HG03135 (cell line): ENCODE measurements at regions not wholly inside any gene's neighbourhood (a gene's known extent, or its start where the extent isn't known, plus 50 kb on each side); places are given as distances from the start of the nearest gene placed in this dataset.

ENCODE experiments used
- ATAC-seq: cut with Tn5 transposase; IDR thresholded peaks from one replicate; pipeline ENCODE4 v1.9.1; 2021; ENCODE audit warnings: mild to moderate bottlenecking, moderate library complexity; ENCODE audit not compliant: unreplicated experiment

- no peak for ATAC-seq
Observed at GRCh38 chr3:66592016-66592761, 91.4 kb upstream of the LRIG1 start.

- ATAC-seq: no peak
Observed at GRCh38 chr3:66592927-66593625, 92.3 kb upstream of the LRIG1 start.

GRCh38 chr3:66593978-66594377 lies 93.2 kb upstream of the LRIG1 start:
- ATAC-seq: no peak

GRCh38 chr3:66597308-66597863 lies 96.6 kb upstream of the LRIG1 start:
- ATAC-seq: no peak

GRCh38 chr3:66598168-66598567 lies 97.3 kb upstream of the LRIG1 start:
- no peak for ATAC-seq

- no peak for ATAC-seq
Observed at GRCh38 chr3:66602237-66602636, 101.4 kb upstream of the LRIG1 start.

GRCh38 chr3:66602691-66603090 lies 101.9 kb upstream of the LRIG1 start:
- no peak for ATAC-seq

GRCh38 chr3:66603151-66603611 lies 102.4 kb upstream of the LRIG1 start:
- no peak for ATAC-seq

GRCh38 chr3:66604481-66604880 lies 103.7 kb upstream of the LRIG1 start:
- no peak for ATAC-seq

- ATAC-seq: no peak
Observed at GRCh38 chr3:66606126-66606525, 105.3 kb upstream of the LRIG1 start.

- no peak for ATAC-seq
Observed at GRCh38 chr3:66606868-66607267, 106.0 kb upstream of the LRIG1 start.

GRCh38 chr3:66609660-66610561 lies 109.1 kb upstream of the LRIG1 start:
- ATAC-seq: no peak

- ATAC-seq: no peak
Observed at GRCh38 chr3:66610562-66610909, 109.7 kb upstream of the LRIG1 start.

- no peak for ATAC-seq
Observed at GRCh38 chr3:66615643-66616301, 115.0 kb upstream of the LRIG1 start.

- no peak for ATAC-seq
Observed at GRCh38 chr3:66617351-66617750, 116.5 kb upstream of the LRIG1 start.

- no peak for ATAC-seq
Observed at GRCh38 chr3:66618066-66618465, 117.2 kb upstream of the LRIG1 start.

GRCh38 chr3:66620296-66620695 lies 119.5 kb upstream of the LRIG1 start:
- ATAC-seq: no peak

- ATAC-seq: no peak
Observed at GRCh38 chr3:66622756-66623457, 122.1 kb upstream of the LRIG1 start.

- no peak for ATAC-seq
Observed at GRCh38 chr3:66625505-66626216, 124.8 kb upstream of the LRIG1 start.
